Suppressor macrophage treated with lipopolysaccharide for 4 hours (primary cell): ENCODE measurements at regions not wholly inside any gene's neighbourhood (a gene's known extent, or its start where the extent isn't known, plus 50 kb on each side); places are given as distances from the start of the nearest gene placed in this dataset.

Source experiments
- DNase-seq: peaks from one replicate; pipeline ENCODE4 v3.0.0-alpha.2; 2020

DNA sequence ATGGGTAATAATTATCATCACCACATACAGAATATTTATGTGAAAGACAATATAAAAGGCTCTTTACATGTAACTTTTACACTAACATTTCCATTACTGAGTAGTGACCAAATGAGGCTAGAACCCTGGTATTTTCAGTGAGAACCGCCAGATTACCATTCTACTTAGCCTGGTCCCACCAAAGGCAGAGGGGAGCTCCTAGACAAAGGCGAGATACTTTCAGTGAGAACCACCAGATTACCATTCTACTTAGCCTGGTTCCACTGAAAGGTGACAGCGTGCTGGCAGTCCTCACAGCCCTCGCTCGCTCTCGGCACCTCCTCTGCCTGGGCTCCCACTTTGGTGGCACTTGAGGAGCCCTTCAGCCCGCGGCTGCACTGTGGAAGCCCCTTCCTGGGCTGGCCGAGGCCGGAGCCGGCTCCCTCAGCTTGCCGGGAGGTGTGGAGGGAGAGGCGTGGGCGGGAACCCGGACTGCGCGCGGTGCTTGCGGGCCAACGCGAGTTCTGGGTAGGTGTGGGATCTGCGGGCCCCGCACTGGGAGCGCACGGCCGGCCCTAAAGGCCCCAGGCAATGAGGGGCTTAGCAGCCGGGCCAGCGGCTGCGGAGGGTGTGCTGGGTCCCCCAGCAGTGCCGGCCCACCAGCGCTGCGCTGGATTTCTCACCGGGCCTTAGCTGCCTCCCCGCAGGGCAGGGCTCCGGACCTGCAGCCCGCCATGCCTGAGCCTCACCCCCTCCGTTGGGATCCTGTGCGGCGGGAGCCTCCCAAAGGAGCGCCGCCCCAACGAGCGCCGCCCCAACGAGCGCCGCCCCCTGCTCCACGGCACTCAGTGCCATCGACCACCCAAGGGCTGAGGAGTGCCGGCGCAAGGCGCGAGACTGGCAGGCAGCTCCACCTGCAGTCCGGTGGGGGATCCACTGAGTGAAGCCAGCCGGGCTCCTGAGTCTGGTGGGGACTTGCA is 1276.1 kb downstream of the PCDH7 start:
- DNase-seq, result no peak

DNA sequence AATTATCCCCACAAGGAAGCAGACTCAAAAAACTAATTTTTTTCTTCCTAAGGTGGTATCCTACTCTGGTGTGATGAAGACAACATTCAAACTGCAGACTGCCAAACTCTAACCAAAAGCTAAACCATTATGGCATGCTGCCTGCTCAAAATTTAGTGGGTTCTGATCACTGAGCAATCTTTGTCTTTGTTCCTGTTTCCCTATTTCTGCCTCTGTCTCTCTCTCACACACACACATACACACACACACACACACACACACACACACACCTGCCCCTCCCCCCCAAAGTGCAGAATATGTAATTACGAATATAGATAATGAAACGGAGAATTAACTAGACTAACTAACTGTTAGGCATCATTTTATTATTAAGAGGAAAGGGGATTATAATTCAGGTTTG is 1278.6 kb downstream of the PCDH7 start:
- no peak for DNase-seq

DNA sequence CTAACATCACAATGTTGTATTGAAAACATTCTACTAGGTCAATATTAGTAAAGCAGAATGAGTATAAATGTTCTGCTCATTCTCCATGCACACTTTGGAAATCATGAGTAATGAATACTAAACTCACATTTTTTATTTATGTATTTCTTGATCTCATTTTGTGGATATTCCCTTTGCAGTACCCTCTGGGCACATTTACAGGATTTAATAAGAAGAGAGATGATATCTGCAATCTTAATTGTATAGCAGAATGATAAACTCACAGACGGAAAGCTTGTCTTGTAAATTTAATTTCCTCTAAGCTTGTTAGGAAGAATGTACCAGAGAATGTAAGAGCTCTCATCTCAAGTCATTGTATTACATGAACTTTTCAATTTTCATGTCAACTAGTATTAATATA is 1279.7 kb downstream of the PCDH7 start:
- no peak for DNase-seq

DNA sequence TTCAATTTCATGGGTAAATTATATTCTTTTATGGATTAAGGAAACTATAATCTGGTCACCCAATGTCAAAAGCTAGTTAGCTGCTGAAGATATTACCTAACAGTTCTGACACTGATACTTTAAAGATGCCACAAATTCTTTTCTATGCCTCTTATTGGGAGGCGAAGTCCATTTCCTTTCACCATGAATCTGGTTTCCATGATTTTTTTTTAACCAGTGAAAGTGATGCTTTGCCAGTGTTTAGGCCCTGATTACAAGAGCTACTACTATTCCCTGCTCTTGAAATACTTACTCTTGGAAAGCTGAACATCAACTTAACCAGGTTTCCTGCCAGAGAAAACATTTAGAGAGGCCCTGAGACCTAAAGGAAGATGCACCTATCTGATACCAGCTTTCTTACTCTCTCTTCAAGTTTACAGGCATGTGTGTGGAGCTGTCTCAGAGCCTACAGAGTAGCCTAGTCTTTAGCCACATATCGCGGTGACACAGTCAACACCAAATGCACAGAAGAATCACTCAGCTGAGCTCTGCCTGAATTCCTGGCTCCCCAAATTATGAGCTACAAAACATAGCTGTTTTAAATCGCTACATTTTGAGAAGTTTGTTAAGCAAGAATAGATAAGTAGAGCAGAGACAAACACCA is 1280.8 kb downstream of the PCDH7 start:
- no peak for DNase-seq

DNA sequence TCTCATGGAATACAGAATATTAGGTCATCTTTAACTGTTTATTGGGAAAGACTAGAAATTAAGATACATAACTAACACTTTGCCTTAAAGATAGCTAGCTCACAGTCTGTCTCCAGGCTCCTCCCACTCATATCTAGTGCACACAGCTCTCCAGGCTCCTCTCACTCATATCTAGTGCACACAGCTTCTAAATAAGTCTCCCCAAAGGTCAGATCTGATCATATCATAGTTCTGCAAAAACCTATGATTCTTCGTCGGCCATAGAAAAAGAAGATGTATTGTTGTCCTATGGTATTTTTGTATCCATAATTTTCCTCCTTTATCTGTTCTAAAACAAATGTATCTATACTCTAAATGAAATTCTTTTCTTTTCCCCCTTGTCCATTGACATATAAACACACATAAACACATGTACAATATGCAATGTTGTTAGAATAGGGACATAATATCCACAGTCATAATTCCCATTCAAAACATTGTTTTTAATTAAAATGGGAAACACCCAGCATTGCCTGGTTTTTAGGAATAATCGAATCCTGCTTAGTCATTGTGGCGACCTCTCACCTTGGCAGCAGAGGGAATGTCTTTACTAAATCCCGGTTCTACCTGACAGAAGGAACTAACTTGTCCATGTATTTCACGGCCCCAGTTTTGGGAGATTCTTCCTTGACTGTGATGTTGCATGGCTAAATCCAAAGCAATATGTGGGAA is 1282.0 kb downstream of the PCDH7 start:
- DNase-seq, result no peak

DNA sequence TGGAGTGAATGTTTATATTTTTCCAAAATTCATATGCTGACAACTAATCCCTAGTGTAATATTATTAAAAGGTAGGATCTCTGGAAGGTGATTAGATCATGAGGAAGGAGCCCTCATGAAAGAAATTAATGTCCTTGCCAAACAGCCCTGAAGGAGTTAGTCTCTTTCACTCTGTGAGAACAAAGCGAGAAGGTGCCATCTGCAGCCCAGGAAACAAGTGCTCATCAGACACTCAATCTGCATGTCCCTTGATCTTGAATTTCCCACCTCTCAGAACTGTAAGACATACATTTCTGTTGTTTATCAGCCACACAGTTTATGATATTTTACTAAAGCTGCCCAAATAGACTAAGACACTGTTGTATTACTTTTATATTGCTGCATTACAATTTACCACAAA is 1283.4 kb downstream of the PCDH7 start:
- no peak for DNase-seq

DNA sequence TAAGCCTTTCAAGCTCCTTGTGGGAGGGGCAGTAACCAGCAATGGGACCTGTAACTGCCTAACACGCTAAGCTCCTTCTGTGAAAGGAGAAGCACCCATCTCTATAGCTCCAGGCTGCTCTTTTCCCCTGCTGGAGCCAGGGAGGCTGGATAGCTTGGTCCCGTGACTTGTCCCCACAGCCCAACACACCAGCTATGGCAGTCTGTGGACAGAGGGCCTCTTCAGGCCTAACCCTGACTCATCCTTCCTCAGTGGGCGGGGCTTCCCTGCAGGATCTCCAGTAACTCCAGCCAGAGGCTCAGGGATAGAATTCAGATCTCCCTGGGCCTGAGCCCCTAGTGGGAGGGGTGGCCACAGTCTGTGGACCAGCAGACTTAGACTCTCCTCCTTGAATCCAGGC is 1290.1 kb downstream of the PCDH7 start:
- no peak for DNase-seq

DNA sequence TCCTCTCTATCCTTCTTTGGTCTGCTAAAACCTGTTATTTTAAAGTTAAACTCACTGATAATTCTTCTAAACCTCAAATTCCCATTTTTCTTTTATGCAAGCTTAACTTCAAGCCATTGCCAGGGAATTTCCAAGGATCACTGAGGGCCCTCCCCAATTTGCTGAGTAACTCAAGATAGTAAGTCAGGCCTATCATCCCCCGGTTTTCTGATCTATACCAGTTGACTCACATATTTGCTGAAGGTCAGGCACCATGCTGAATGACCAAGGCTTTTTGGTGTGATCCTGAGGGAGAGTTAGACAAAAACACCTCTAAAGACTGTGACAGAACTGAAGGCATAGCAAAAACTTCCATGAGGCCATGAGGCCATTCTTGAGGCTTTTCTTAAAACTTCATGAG is 1301.9 kb downstream of the PCDH7 start:
- no peak for DNase-seq

DNA sequence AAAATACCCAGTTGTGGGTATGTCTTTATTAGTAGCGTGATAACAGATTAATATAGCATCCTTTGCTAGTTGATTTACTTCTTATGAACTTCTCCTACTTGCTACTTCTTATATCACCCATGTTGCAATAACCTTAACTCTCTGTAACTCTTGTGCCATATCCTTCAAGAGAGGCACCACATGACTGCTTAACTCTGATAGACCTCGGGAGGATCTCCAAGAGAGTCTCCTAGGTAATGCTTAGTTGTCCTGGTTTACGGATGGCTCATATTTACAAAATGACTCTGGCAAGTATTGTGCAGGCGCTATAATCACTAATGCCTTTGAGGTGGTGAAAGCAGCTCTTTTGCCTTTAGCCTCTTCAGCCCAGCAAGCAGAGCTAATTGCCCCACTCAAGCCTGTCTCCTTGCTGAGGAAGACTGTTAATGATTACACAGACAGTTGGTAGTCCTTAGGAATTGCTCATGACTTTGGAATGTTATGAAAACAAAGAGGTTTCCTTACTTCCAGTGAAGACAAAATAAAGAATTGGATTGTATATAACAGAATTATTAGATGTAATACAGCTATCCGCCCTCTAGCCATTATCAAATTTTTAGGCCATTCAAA is 1305.8 kb downstream of the PCDH7 start:
- no peak for DNase-seq

DNA sequence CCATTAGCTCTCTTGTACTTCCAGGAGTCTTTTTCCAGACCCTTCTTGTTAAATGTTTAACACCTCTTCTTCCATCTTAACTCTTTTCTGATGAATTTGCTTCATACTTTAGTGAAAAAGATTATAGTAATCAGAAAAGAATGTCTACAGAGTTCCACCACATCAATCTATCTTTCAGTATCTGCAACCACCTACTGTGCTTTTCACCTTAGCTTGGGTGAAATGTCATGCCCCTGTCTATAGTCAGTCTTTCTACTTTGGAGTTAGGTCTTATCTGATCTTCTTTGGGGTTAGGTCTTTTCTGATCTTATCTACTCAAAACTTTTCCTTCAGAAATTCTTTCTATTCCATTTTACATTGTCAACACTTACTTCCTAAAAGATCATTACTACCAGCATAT is 1310.2 kb downstream of the PCDH7 start:
- no peak for DNase-seq

GRCh38 chr4:32031026-32031425 is 1310.9 kb downstream of the PCDH7 start:
- no peak for DNase-seq

DNA sequence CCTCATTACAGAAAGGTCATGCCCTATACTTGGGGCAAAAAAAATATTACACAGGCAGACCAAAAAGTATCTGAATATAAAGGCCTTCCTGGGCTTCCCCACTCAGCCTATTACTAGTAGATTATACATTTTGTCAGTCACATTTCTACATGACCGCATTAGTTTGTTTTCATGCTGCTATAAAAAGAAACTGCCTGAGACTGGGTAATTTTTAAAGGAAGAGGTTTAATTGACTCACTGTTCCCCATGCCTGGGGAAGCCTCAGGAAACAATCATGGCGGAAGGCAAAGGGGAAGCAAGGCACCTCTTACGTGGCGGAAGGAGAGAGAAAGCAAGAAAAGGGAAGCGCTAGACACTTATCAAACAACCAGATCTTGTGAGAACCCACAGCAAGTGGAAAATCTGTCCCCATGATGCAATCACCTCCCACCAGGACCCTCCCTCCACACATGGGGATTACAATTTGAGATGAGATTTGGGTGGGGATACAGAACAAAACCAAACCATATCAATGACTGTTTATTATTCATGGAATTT is 1312.0 kb downstream of the PCDH7 start:
- DNase-seq, result peak; percentile 0

DNA sequence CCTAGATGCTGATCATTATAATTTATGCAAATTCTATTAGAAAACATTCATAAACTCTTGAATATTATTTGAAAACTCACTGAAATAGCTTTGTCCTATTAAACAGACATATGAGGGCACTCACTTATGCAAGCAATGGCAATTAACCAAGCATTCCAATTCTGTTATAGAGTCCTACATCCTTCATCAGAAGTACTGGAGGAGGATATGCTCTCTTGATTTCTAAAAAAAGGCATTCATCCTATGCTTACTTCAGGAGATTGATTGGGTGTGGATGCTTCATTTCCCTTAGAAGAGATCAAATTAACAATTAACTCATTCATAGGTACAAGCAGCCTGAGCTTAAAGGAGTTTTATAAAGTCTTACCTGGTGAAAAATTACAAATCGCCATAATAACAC is 1317.2 kb downstream of the PCDH7 start:
- no peak for DNase-seq

DNA sequence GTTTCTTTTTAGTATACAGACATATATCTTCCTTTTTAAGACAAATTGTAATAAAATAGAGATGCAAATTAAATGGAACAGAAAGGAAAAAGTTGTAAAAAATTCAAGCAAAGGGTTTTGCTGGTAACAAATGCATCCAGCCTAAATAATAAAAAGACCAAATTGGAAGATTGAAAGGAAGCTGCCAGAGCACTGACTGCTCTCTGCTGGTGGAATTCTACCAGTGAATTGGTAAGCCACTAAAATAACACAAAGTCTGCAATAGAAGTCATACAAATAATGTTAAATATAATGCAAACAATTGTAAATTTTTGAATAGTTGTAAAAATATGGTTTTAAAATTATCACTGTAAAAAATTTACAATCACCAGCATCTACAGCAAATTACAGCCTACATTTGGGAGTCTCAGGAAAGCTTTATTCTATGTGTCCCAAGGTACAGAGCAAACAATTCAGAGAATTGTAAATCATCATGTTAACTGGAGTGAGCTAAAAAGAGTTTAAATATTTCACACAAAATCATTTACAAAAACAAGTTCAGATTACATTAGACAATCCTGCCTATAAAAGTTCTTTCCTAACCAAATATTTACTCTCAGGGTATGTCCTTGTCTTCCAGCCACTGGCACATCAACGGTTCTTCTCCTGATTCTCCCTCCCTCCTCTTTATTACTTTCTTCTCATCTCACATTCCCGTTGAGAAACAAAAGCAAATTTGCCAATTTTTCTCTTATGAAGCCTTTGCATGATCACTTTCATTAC is 1322.5 kb downstream of the PCDH7 start:
- no peak for DNase-seq

DNA sequence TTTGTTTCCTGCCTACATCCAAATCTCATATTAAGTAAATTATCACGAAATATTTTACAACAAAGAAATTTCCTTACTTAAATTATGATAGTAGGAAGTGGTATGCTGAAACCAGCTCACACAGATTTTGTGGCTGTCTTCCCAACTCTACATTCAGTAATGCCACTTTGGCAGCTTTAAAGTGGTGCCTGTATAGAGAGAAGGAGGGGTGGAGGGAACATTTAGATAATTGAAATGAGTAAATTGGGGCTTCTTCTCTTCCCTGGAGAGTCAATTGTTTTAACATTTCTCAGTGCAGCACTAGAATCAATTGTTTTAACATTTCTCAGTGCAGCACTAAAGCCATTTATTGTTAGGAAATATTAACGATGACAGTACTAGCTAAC is 1323.1 kb downstream of the PCDH7 start:
- no peak for DNase-seq

DNA sequence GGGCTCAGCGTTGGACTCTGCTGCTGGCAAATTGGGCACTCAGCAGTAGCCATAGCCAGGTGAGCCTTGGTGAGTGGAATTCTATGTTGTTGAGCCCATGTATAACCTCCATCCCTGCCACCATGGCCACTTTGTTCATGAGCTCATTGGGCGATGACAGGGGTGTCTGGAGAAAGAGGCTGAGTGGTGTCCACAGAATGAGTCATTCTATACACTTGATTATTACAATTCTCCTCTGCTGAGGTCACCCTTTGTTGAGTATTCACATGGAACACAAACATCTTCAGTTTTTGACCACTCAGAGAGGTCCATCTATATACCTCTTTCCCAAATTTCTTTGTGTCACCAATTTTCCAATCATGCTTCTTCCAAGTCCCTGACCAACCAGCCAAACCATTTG is 1341.7 kb downstream of the PCDH7 start:
- no peak for DNase-seq

GRCh38 chr4:32073542-32073941 is 1353.4 kb downstream of the PCDH7 start:
- no peak for DNase-seq

DNA sequence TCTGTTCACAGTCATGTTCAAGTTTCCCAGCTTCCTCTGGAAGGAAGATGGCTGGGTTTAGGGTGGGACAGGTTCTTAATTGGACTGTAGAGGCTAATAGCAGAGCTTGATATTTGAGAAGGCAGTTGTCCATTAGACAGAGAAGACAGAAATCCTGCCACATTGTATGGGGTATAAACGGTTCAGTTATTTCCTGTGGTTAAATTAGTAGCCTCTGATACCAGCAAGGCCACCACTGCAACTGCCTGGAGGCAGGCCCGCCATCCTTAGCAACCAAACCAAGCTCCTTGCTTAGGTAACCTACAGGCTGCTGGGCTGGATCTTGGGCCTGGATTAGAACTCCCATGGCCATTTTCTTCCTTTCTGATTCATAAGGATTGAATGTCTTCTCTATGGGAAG is 1367.0 kb downstream of the PCDH7 start:
- DNase-seq, result no peak

DNA sequence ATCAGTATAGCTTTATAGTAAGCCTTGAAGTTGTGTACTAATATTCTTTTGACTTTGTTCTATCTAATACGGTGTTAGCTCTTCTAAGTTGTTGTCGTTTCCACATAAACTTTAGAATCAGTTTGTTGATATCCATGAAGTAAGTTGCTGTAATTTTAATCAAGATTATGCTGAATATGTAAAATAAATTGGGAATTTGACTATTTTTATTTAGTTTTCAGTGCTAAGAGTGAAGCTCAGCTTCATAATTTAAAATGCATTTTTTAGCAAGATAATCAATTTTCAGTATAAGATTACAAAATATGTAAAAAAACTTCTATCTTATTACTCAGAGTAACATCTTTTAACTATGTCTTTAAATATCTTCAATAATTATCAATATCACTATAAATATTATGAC is 1374.8 kb downstream of the PCDH7 start:
- DNase-seq, result no peak

- DNase-seq, result no peak
Measured at GRCh38 chr4:32102896-32103295, 1382.7 kb downstream of the PCDH7 start.

DNA sequence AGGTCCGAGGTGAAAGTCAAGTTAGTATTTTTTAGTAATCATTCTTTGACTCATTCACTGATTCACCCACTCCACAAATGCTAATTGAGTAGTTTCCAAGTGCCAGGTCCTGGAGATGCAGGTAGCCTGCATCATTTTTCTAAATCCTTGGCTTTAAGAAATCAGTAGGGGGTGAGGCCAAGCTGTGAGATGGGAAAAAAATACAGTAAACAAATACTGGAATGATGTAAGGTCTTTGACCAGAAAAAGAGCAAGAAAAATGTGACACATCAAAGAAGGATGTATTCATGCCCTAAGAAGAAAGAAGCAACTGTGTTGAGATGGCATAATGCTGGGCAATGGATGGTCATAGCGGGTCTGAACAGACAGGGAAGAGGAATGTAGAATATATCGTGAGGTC is 1386.6 kb downstream of the PCDH7 start:
- DNase-seq, result no peak

DNA sequence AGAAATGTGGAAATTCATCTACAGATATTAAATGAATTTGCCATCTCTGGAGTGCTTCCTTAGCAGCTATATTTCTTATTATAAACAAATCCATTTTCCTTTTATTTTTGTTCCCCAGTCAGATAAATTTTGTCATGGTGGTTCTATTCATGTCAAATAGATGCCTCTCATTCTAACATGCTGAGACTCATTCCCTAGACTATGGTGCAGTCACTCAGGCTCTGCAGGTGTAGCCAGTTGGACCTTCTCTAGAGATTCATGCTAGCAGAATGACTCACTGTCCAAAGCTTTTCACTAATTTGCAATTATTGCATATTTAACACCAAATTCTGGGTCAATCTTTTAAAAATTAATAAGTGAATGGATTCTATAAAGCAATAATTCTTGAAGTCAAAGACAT is 1392.7 kb downstream of the PCDH7 start:
- DNase-seq, result no peak
